Kidney (tissue), 13 donors: ENCODE measurements at regions not wholly inside any gene's neighbourhood (a gene's known extent, or its start where the extent isn't known, plus 50 kb on each side); places are given as distances from the start of the nearest gene placed in this dataset.

Experiments
- DNase-seq, 5 donors: peaks; one replicate each; pipeline ENCODE4 v3.0.0-alpha.2; 2013 to 2020
- FAIRE-seq: peaks from 2 replicates; lab custom pipeline; 2012; peaks lifted over from hg19 to GRCh38; lab: Jason Lieb, UNC
- H3K27ac ChIP-seq, 2 donors: one replicate each; pipeline ENCODE4 v1.7.0; 2013; ENCODE audit warnings: low read depth in 2 of 2, low read length in 2 of 2, inconsistent platforms in 1 of 2
- H3K27me3 ChIP-seq: one replicate; pipeline ENCODE4 v1.7.1; 2013; ENCODE audit warnings: low read length, inconsistent platforms; ENCODE audit not compliant: control insufficient read depth, insufficient read depth
- H3K36me3 ChIP-seq, 3 donors: one replicate each; pipeline versions ENCODE4 v1.7.0 to v1.7.1; 2013; ENCODE audit warnings: low read length in 3 of 3, control low read depth in 1 of 3, inconsistent platforms in 1 of 3; ENCODE audit not compliant: insufficient read depth in 3 of 3, control insufficient read depth in 2 of 3
- H3K4me1 ChIP-seq, 3 donors: one replicate each; pipeline versions ENCODE4 v1.7.0 to v1.7.1; 2013; ENCODE audit warnings: low read length in 3 of 3, inconsistent platforms in 1 of 3, low read depth in 1 of 3; ENCODE audit not compliant: control insufficient read depth in 2 of 3, insufficient read depth in 2 of 3
- H3K4me3 ChIP-seq, 3 donors: one replicate each; pipeline versions ENCODE4 v1.7.0 to v1.8.1; 2013; ENCODE audit warnings: low read length in 3 of 3, control low read depth in 1 of 3, inconsistent platforms in 1 of 3
- H3K9ac ChIP-seq, 3 donors: one replicate each; pipeline versions ENCODE4 v1.7.0 to v1.7.1; 2013; ENCODE audit warnings: low read length in 3 of 3, control low read depth in 1 of 3, inconsistent platforms in 1 of 3
- H3K9me3 ChIP-seq, 3 donors: one replicate each; pipeline versions ENCODE4 v1.7.0 to v1.7.1; 2013; ENCODE audit warnings: low read length in 3 of 3, control low read depth in 1 of 3, inconsistent platforms in 1 of 3; ENCODE audit not compliant: control insufficient read depth in 2 of 3, insufficient read depth in 1 of 3
- CTCF ChIP-seq: IDR thresholded peaks from 3 replicates; pipeline ENCODE4 v1.5.1; 2012; ENCODE audit warnings: mild to moderate bottlenecking, moderate library complexity, borderline replicate concordance; ENCODE audit not compliant: insufficient read depth; ENCODE audit errors: extremely low read depth
- intact Hi-C: fragments of 100-400 bp; cut with DNase I; formaldehyde crosslinking; loops from one replicate; pipeline ENCODE4 v1.11.1; 2022
- donor health status: control.
- donor health status: control.
- donor health status: control.
- donor health status: control.
- donor health status: control.
- donor health status: DM: yes; HTN: yes; CAD: no.
- donor health status: Normal renal cell carcinoma (clear cell type).

- FAIRE-seq (no peak), DNase-seq (peak in 3 of 5 donors; percentile 17 to 75 (median 51))
Measured at GRCh38 chr16:7938175-7938574, 605.5 kb downstream of the RBFOX1 start.

DNA sequence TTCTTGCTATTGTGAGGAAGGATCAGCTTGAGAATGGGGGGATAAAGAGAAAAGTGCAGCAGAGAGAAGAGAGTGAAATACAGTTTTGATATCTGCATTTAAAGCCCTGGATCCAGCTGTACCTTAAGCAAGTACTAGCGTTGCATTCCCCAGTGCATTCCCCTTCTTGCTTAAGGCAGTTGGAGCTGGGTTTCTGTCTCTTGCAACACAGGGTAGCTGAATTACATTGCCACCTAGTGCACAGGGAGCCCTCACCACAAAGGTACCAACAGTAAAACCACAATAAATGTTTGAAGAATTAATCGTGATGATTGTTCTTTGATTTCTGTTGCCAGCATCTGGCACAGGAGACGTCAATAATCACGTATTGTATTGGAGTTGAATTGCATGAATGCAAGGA, 588.7 kb downstream of the RBFOX1 start:
- Histone ChIP-seq H3K9me3 (no peaks in the 10 kb centered on the region), H3K36me3 (no peaks in the 10 kb centered on the region), H3K4me1 (no peaks in the 10 kb centered on the region), H3K27me3 (no peaks in the 10 kb centered on the region), H3K4me3 (no peak overlapping the region), H3K27ac (no peak overlapping the region), H3K9ac (no peak overlapping the region)
- no peak for TF ChIP-seq CTCF
- FAIRE-seq (no peak), DNase-seq (no peak)
- intact Hi-C loops: no loop called here

More at GRCh38 chr16:7938175-7938574, 605.5 kb downstream of the RBFOX1 start:
- Histone ChIP-seq H3K4me3 (no peak overlapping the region), H3K36me3 (no peaks in the 10 kb centered on the region), H3K9me3 (no peaks in the 10 kb centered on the region), H3K4me1 (no peaks in the 10 kb centered on the region), H3K27ac (no peak overlapping the region), H3K27me3 (no peaks in the 10 kb centered on the region), H3K9ac (no peak overlapping the region)
- intact Hi-C loops: no loop called here
- no peak for TF ChIP-seq CTCF

GRCh38 chr16:7919782-7920181, 587.1 kb downstream of the RBFOX1 start:
- H3K27ac ChIP-seq: no peak overlapping the region
- H3K4me3 ChIP-seq: no peak overlapping the region
- no peaks in the 10 kb centered on the region for H3K27me3 ChIP-seq
- TF ChIP-seq CTCF: no peak
- intact Hi-C loops: no loop called here
- no peaks in the 10 kb centered on the region for H3K36me3 ChIP-seq
- H3K9me3 ChIP-seq: peaks cover 0 to 2% (median 0%) of the 10 kb centered on the region in 3 donors
- no peaks in the 10 kb centered on the region for H3K4me1 ChIP-seq
- DNase-seq (no peak), FAIRE-seq (no peak)
- no peak overlapping the region for H3K9ac ChIP-seq

DNA sequence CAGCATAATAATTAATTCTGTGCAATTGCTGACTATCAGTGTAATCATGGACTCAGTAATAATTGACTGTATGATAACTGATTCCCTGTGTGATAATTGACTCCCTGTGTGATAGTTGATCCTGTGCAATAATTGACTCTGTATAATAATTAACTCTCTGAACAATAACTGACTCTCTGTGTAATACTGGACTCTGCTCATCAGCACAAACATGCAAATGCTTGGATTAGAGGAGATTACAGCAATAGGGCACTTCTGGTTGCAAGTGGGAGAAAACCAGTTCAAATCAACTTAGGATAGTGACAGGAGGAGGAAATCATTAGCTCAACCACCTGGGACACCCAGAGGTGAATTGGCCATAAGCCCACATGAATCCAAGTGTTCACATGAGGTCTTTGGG, 582.1 kb downstream of the RBFOX1 start:
- Histone ChIP-seq H3K4me3 (no peak overlapping the region), H3K4me1 (no peaks in the 10 kb centered on the region), H3K27me3 (no peaks in the 10 kb centered on the region), H3K36me3 (no peaks in the 10 kb centered on the region), H3K27ac (no peak overlapping the region), H3K9ac (no peak overlapping the region), H3K9me3 (peaks cover 0 to 2% (median 0%) of the 10 kb centered on the region in 3 donors)
- DNase-seq (no peak), FAIRE-seq (no peak)
- intact Hi-C loops: no loop called here
- TF ChIP-seq CTCF: no peak
